ENCODE measurements at regions not wholly inside any gene's neighbourhood (a gene's known extent, or its start where the extent isn't known, plus 50 kb on each side); places are given as distances from the start of the nearest gene placed in this dataset.
"Not testable (repeated sequence)": the region's sequence is repeated elsewhere in the genome, so short reads cannot be mapped to it uniquely, and the experiment has no call there.

DNA sequence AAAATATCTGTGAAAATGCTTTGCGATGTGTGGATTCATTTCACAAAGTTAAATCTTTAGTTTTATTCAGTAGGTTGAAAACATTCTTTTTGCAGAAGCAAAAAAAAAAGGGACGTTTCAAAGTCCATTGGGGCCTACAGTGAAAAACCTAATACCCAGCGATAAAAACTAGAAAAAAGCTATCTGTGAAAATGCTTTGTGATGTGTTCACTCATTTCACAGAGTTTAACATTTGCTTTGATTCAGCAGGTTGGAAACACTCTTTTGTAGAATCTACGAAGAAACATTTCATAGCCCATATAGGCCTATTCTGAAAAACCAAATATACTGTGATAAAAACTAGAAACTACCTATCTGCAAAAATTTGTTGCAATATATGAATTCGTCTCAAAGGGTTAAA lies 113.6 kb upstream of the WSB1 start:
- Histone ChIP-seq H3K4me3 (no peak overlapping the region), H3K79me2 (ENCODE audit: low read depth) (no peaks in the 10 kb centered on the region), H3K36me3 (peaks cover 3% of the 10 kb centered on the region), H3K27me3 (no peaks in the 10 kb centered on the region), H3K9ac (no peak overlapping the region), H3F3A (ENCODE audit: low read depth) (no peaks in the 10 kb centered on the region), H3K4me2 (no peak overlapping the region), H3K4me1 (no peaks in the 10 kb centered on the region), H2AFZ (replicated peaks) (no peak overlapping the region), H4K20me1 (ENCODE audit: low read depth) (no peaks in the 10 kb centered on the region), H3K9me3 (ENCODE audit: low read depth) (peaks cover 55% of the 10 kb centered on the region), H3K27ac (no peak overlapping the region)
- TF ChIP-seq EZH2phosphoT487 (IDR thresholded peaks at IDR 0.05) = no peak
- no peak for TF ChIP-seq EZH2 (IDR thresholded peaks at IDR 0.05)
- TF ChIP-seq, protein P1, sequence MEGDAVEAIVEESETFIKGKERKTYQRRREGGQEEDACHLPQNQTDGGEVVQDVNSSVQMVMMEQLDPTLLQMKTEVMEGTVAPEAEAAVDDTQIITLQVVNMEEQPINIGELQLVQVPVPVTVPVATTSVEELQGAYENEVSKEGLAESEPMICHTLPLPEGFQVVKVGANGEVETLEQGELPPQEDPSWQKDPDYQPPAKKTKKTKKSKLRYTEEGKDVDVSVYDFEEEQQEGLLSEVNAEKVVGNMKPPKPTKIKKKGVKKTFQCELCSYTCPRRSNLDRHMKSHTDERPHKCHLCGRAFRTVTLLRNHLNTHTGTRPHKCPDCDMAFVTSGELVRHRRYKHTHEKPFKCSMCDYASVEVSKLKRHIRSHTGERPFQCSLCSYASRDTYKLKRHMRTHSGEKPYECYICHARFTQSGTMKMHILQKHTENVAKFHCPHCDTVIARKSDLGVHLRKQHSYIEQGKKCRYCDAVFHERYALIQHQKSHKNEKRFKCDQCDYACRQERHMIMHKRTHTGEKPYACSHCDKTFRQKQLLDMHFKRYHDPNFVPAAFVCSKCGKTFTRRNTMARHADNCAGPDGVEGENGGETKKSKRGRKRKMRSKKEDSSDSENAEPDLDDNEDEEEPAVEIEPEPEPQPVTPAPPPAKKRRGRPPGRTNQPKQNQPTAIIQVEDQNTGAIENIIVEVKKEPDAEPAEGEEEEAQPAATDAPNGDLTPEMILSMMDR (IDR thresholded peaks at IDR 0.05) = no peak
- no peak overlapping the region for H3K4me3 Mint-ChIP-seq
- no peak overlapping the region for H3K27ac Mint-ChIP-seq
- H3K9me3 Mint-ChIP-seq = peaks cover 6% of the 10 kb centered on the region
- H3K27me3 Mint-ChIP-seq (ENCODE audit: insufficient read depth, low read depth) = no peaks in the 10 kb centered on the region
- H3K36me3 Mint-ChIP-seq = no peaks in the 10 kb centered on the region
- no peak for DNase-seq (ENCODE audit: low spot score)
- H3K4me1 Mint-ChIP-seq = no peaks in the 10 kb centered on the region

DNA sequence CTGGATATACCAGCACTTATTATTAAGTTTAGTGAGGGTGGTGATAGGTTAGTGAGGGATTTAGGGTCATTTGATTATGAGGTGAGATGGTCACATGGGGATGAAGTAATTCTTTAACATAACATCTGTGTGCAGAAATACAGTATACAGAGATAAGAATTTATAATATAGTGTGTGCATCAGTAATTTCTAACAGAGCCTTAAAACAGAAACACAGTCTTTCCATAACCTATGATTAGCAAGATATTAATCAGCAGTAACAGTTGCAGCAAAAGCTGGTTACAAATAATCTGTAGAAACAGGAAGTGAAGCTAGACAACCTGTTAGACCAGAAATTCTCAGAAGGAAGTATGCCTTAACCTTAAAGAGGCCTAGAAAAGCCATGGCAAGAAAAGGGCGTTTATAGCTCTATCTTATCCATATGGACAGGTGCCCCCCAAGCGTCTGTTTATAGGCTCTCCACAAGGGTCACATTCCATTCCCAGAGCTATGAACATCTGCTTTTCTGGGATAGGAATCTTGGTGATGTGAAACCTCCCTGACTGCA lies 112.5 kb upstream of the WSB1 start:
- H3K27me3 Mint-ChIP-seq (ENCODE audit: insufficient read depth, low read depth); H4K20me1 ChIP-seq (ENCODE audit: low read depth); H3F3A ChIP-seq (ENCODE audit: low read depth); H3K79me2 ChIP-seq (ENCODE audit: low read depth); H3K9me3 Mint-ChIP-seq; H3K9ac ChIP-seq; H3K4me3 Mint-ChIP-seq; H3K4me3 ChIP-seq; H3K27ac ChIP-seq; H3K27ac Mint-ChIP-seq; H3K4me1 Mint-ChIP-seq; H3K27me3 ChIP-seq; DNase-seq (ENCODE audit: low spot score); H3K4me2 ChIP-seq; H3K36me3 Mint-ChIP-seq; H3K36me3 ChIP-seq; H2AFZ ChIP-seq (replicated peaks); H3K4me1 ChIP-seq: not testable (repeated sequence)
- H3K9me3 ChIP-seq (ENCODE audit: low read depth) = peaks cover 47% of the 10 kb centered on the region

DNA sequence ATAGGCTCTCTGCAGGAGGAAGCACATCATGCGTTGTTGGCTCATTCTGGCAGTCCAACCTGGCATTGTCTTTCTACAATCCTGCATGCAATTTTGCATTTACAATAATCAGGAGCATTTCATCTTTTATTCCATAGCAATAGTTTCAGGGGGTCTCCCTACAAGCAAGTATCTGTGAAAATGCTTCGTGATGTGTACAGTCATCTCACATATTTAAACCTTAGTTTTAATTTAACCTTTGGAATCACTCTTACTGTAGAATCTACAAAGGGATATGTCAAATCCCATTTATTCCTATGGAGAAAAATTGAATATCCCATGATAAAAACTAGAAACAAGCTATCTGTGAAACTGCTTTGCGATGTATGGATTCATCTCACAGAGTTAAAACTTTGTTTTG lies 112.0 kb upstream of the WSB1 start:
- no peaks in the 10 kb centered on the region for H3K79me2 ChIP-seq (ENCODE audit: low read depth)
- H3K9ac ChIP-seq = no peak overlapping the region
- H2AFZ ChIP-seq (replicated peaks) = no peak overlapping the region
- no peak overlapping the region for H3K4me2 ChIP-seq
- H3K27ac Mint-ChIP-seq = no peak overlapping the region
- peaks cover 43% of the 10 kb centered on the region for H3K9me3 ChIP-seq (ENCODE audit: low read depth)
- no peaks in the 10 kb centered on the region for H4K20me1 ChIP-seq (ENCODE audit: low read depth)
- no peaks in the 10 kb centered on the region for H3K27me3 ChIP-seq
- H3K36me3 ChIP-seq = peaks cover 3% of the 10 kb centered on the region
- H3K36me3 Mint-ChIP-seq = no peaks in the 10 kb centered on the region
- H3K4me3 ChIP-seq = no peak overlapping the region
- no peaks in the 10 kb centered on the region for H3K4me1 ChIP-seq
- H3K4me1 Mint-ChIP-seq = no peaks in the 10 kb centered on the region
- TF ChIP-seq EZH2phosphoT487 (IDR thresholded peaks at IDR 0.05) (no peak), EZH2 (IDR thresholded peaks at IDR 0.05) (no peak)
- TF ChIP-seq, protein P1 (IDR thresholded peaks at IDR 0.05) = no peak
- peaks cover 6% of the 10 kb centered on the region for H3K9me3 Mint-ChIP-seq
- no peak for DNase-seq (ENCODE audit: low spot score)
- H3K4me3 Mint-ChIP-seq = no peak overlapping the region
- H3F3A ChIP-seq (ENCODE audit: low read depth) = no peaks in the 10 kb centered on the region
- H3K27ac ChIP-seq = no peak overlapping the region
- H3K27me3 Mint-ChIP-seq (ENCODE audit: insufficient read depth, low read depth) = no peaks in the 10 kb centered on the region

DNA sequence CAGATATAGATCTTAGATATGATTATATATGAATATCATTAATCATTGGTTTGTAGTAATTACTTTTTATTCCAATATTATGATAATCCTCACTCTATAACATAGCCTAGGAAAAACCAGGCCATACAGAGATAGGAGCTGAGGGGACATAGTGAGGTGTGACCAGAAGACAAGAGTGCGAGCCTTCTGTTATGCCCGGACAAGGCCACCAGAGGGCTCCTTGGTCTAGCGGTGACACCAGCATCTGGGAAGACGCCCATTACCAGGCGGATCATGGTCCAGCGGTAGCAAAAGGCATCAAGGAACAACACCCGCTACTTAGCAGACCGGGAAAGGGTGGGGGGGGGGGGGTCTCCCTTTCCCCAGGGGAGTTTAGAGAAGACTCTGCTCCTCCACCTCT lies 96.4 kb upstream of the WSB1 start:
- TF ChIP-seq, protein P1 (IDR thresholded peaks at IDR 0.05) = peak; percentile 38
- not testable (repeated sequence) for H3K4me2 ChIP-seq; H3K4me1 Mint-ChIP-seq; H3K4me3 Mint-ChIP-seq; H3F3A ChIP-seq (ENCODE audit: low read depth); H3K27me3 ChIP-seq; H4K20me1 ChIP-seq (ENCODE audit: low read depth); H3K9ac ChIP-seq; H2AFZ ChIP-seq (replicated peaks); H3K27ac Mint-ChIP-seq; H3K27ac ChIP-seq; H3K9me3 Mint-ChIP-seq; H3K36me3 Mint-ChIP-seq; H3K4me1 ChIP-seq; H3K36me3 ChIP-seq; H3K79me2 ChIP-seq (ENCODE audit: low read depth); H3K27me3 Mint-ChIP-seq (ENCODE audit: insufficient read depth, low read depth); H3K4me3 ChIP-seq
- peak; percentile 3 for DNase-seq (ENCODE audit: low spot score)
- peaks cover 17% of the 10 kb centered on the region for H3K9me3 ChIP-seq (ENCODE audit: low read depth)

Data from neural progenitor cell (in vitro differentiated cells).